HepG2 (cell line): ENCODE measurements at regions not wholly inside any gene's neighbourhood (a gene's known extent, or its start where the extent isn't known, plus 50 kb on each side); places are given as distances from the start of the nearest gene placed in this dataset.
A peak's percentile ranks its signal among the peaks of the same experiment; 100 is the strongest.

Source experiments
- CBX1 ChIP-seq: IDR thresholded peaks from one replicate; pipeline ENCODE4 v1.6.1; 2016; ENCODE audit warnings: antibody characterized with exemption, low read depth
- CEBPB ChIP-seq: IDR thresholded peaks from 2 replicates; pipeline ENCODE4 v1.6.1; 2011; ENCODE audit warnings: low read depth, low read length, improper control_type of control experiment, borderline replicate concordance
- CHD4 ChIP-seq: fragments of 200-600 bp; sonication (generic); IDR thresholded peaks from 2 replicates; pipeline ENCODE4 v1.7.0; 2017; ENCODE audit warnings: mild to moderate bottlenecking, low read length, borderline replicate concordance
- ELF1 ChIP-seq: sonication (generic); formaldehyde crosslinking; IDR thresholded peaks from 2 replicates; pipeline ENCODE4 v1.4.0; 2020; ENCODE audit warnings: missing genetic modification reagents
- IRX3 ChIP-seq: sonication (generic); formaldehyde crosslinking; IDR thresholded peaks from 2 replicates; pipeline ENCODE4 v1.8.1; 2023; ENCODE audit warnings: mild to moderate bottlenecking, low read depth, missing genetic modification reagents, borderline replicate concordance
- NFE2L2 ChIP-seq: fragments of 150-350 bp; IDR thresholded peaks from 2 replicates; pipeline ENCODE4 v1.6.1; 2014; ENCODE audit warnings: low read length
- PITX1 ChIP-seq: sonication (generic); formaldehyde crosslinking; IDR thresholded peaks from 2 replicates; pipeline ENCODE4 v1.5.1; 2020; ENCODE audit warnings: mild to moderate bottlenecking, missing genetic modification reagents
- SRF ChIP-seq: IDR thresholded peaks from 2 replicates; pipeline ENCODE4 v1.6.1; 2011; ENCODE audit warnings: mild to moderate bottlenecking, low read depth, low read length, moderate library complexity
- ZKSCAN1 ChIP-seq: fragments of 150-350 bp; IDR thresholded peaks from 2 replicates; pipeline ENCODE4 v1.6.1; 2014; ENCODE audit warnings: low read length
- ZKSCAN5 ChIP-seq: sonication (generic); formaldehyde crosslinking; IDR thresholded peaks from 2 replicates; pipeline ENCODE4 v1.5.1; 2020; ENCODE audit warnings: mild to moderate bottlenecking, missing genetic modification reagents
- ZNF615 ChIP-seq: sonication (generic); formaldehyde crosslinking; IDR thresholded peaks from 2 replicates; pipeline ENCODE4 v1.5.0; 2020; ENCODE audit warnings: mild to moderate bottlenecking, missing genetic modification reagents, borderline replicate concordance
- ZNF891 ChIP-seq: sonication (generic); formaldehyde crosslinking; IDR thresholded peaks from 2 replicates; pipeline ENCODE4 v1.5.0; 2020; ENCODE audit warnings: mild to moderate bottlenecking, missing genetic modification reagents
- TF ChIP-seq, protein P1 (sequence below): IDR thresholded peaks from 2 replicates; pipeline ENCODE4 v1.6.1; 2016; ENCODE audit warnings: low read depth, control low read depth
- TF ChIP-seq, protein P2 (sequence below): sonication (generic); formaldehyde crosslinking; IDR thresholded peaks from 2 replicates; pipeline ENCODE4 v1.5.1; 2020; ENCODE audit warnings: mild to moderate bottlenecking, missing genetic modification reagents, borderline replicate concordance
- TF ChIP-seq, protein P3 (sequence below): sonication (generic); formaldehyde crosslinking; IDR thresholded peaks from 2 replicates; pipeline ENCODE4 v1.4.0; 2020; ENCODE audit warnings: mild to moderate bottlenecking, missing genetic modification reagents, borderline replicate concordance
- TF ChIP-seq, protein P4 (sequence below): IDR thresholded peaks from 2 replicates; pipeline ENCODE4 v1.4.0; 2020; ENCODE audit warnings: mild to moderate bottlenecking, missing genetic modification reagents
- TF ChIP-seq, protein P5 (sequence below): IDR thresholded peaks from 2 replicates; pipeline ENCODE4 v1.6.1; 2016

DNA sequence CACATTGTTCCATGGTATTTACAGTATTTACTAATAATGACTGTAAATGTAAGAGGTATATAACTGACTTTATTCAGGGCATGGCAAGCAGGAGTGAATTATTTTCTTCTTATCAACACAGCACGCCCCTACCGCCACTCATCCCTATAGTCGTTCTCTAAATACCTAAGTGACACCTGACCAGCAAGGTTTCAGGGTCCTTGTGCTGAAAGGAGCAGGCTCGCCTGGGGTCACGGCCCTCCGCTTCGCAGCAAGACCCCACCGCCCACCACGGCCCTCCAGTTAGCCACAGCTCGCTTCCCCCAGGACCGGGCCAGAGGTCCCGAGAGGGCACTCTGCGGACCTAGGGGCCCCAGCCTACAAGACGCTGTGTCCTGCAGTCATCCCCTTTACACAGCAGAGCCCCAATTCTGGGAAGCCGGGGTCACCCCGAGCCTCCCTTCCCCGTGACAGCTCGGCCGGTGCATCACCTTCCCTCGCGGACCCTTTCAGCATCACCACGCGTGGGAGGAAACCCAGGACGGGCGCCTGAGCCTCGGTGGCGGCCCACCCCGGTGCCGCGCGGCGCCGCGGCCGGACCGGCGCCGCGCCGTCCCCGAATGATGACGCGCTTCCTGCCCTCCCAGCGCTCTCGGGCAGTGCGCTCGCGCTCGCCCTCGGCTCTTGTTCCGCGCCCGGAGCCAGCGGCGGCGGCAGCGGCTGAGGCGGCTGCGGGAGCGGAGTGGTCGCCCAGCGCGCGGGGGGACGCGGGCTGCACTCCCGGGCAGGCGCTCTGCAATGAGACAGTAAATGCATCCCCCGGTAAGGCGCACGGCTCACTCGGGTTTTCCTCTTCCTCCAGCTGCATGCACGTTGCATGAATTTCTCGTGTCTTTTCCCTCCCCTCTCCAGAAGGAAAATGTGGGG lies 225.1 kb upstream of the C2CD4B start, which contains the start of gene TLN2 (continued):
- TF ChIP-seq, protein P1, sequence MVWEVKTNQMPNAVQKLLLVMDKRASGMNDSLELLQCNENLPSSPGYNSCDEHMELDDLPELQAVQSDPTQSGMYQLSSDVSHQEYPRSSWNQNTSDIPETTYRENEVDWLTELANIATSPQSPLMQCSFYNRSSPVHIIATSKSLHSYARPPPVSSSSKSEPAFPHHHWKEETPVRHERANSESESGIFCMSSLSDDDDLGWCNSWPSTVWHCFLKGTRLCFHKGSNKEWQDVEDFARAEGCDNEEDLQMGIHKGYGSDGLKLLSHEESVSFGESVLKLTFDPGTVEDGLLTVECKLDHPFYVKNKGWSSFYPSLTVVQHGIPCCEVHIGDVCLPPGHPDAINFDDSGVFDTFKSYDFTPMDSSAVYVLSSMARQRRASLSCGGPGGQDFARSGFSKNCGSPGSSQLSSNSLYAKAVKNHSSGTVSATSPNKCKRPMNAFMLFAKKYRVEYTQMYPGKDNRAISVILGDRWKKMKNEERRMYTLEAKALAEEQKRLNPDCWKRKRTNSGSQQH (CRISPR knock-in tag), result 0 out of 2 replicates have a peak, but pooled peaks have one; percentile 32
- TF ChIP-seq CBX1, result no peak
- TF ChIP-seq ZKSCAN5 (CRISPR knock-in tag), result 0 out of 2 replicates have a peak, but pooled peaks have one; percentile 38
- TF ChIP-seq IRX3, result no peak; the same call in 1 of the 2 replicates
- TF ChIP-seq, protein P2, sequence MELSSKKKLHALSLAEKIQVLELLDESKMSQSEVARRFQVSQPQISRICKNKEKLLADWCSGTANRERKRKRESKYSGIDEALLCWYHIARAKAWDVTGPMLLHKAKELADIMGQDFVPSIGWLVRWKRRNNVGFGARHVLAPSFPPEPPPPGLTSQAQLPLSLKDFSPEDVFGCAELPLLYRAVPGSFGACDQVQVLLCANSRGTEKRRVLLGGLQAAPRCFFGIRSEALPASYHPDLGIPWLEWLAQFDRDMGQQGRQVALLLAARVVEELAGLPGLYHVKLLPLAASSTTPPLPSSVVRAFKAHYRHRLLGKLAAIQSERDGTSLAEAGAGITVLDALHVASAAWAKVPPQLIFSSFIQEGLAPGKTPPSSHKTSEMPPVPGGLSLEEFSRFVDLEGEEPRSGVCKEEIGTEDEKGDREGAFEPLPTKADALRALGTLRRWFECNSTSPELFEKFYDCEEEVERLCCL (CRISPR knock-in tag), result no peak
- TF ChIP-seq NFE2L2, result no peak
- TF ChIP-seq, protein P3, sequence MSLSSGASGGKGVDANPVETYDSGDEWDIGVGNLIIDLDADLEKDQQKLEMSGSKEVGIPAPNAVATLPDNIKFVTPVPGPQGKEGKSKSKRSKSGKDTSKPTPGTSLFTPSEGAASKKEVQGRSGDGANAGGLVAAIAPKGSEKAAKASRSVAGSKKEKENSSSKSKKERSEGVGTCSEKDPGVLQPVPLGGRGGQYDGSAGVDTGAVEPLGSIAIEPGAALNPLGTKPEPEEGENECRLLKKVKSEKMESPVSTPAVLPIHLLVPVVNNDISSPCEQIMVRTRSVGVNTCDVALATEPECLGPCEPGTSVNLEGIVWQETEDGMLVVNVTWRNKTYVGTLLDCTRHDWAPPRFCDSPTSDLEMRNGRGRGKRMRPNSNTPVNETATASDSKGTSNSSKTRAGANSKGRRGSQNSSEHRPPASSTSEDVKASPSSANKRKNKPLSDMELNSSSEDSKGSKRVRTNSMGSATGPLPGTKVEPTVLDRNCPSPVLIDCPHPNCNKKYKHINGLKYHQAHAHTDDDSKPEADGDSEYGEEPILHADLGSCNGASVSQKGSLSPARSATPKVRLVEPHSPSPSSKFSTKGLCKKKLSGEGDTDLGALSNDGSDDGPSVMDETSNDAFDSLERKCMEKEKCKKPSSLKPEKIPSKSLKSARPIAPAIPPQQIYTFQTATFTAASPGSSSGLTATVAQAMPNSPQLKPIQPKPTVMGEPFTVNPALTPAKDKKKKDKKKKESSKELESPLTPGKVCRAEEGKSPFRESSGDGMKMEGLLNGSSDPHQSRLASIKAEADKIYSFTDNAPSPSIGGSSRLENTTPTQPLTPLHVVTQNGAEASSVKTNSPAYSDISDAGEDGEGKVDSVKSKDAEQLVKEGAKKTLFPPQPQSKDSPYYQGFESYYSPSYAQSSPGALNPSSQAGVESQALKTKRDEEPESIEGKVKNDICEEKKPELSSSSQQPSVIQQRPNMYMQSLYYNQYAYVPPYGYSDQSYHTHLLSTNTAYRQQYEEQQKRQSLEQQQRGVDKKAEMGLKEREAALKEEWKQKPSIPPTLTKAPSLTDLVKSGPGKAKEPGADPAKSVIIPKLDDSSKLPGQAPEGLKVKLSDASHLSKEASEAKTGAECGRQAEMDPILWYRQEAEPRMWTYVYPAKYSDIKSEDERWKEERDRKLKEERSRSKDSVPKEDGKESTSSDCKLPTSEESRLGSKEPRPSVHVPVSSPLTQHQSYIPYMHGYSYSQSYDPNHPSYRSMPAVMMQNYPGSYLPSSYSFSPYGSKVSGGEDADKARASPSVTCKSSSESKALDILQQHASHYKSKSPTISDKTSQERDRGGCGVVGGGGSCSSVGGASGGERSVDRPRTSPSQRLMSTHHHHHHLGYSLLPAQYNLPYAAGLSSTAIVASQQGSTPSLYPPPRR, result no peak
- no peak for TF ChIP-seq CEBPB
- no peak for TF ChIP-seq CHD4
- TF ChIP-seq PITX1, result no peak
- TF ChIP-seq, protein P4, sequence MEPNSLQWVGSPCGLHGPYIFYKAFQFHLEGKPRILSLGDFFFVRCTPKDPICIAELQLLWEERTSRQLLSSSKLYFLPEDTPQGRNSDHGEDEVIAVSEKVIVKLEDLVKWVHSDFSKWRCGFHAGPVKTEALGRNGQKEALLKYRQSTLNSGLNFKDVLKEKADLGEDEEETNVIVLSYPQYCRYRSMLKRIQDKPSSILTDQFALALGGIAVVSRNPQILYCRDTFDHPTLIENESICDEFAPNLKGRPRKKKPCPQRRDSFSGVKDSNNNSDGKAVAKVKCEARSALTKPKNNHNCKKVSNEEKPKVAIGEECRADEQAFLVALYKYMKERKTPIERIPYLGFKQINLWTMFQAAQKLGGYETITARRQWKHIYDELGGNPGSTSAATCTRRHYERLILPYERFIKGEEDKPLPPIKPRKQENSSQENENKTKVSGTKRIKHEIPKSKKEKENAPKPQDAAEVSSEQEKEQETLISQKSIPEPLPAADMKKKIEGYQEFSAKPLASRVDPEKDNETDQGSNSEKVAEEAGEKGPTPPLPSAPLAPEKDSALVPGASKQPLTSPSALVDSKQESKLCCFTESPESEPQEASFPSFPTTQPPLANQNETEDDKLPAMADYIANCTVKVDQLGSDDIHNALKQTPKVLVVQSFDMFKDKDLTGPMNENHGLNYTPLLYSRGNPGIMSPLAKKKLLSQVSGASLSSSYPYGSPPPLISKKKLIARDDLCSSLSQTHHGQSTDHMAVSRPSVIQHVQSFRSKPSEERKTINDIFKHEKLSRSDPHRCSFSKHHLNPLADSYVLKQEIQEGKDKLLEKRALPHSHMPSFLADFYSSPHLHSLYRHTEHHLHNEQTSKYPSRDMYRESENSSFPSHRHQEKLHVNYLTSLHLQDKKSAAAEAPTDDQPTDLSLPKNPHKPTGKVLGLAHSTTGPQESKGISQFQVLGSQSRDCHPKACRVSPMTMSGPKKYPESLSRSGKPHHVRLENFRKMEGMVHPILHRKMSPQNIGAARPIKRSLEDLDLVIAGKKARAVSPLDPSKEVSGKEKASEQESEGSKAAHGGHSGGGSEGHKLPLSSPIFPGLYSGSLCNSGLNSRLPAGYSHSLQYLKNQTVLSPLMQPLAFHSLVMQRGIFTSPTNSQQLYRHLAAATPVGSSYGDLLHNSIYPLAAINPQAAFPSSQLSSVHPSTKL (CRISPR knock-in tag), result 0 out of 2 replicates have a peak, but pooled peaks have one; percentile 12
- TF ChIP-seq SRF, result peak; percentile 43; the same call in 1 of the 2 replicates
- no peak for TF ChIP-seq ZKSCAN1
- 0 out of 2 replicates have a peak, but pooled peaks have one; percentile 74 for TF ChIP-seq ZNF891 (CRISPR knock-in tag)
- TF ChIP-seq, protein P5, sequence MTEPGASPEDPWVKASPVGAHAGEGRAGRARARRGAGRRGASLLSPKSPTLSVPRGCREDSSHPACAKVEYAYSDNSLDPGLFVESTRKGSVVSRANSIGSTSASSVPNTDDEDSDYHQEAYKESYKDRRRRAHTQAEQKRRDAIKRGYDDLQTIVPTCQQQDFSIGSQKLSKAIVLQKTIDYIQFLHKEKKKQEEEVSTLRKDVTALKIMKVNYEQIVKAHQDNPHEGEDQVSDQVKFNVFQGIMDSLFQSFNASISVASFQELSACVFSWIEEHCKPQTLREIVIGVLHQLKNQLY (CRISPR knock-in tag), result no peak
- TF ChIP-seq ELF1, result no peak
- no peak for TF ChIP-seq ZNF615 (CRISPR knock-in tag)
